GM23338 (cell line): ENCODE measurements at regions not wholly inside any gene's neighbourhood (a gene's known extent, or its start where the extent isn't known, plus 50 kb on each side); places are given as distances from the start of the nearest gene placed in this dataset.

ENCODE experiments used
- ATAC-seq: fragments of 200-7000 bp; cut with Tn5 transposase; 3 replicates; pipeline ENCODE4 v1.9.1; 2020
- DNase-seq: peaks from one replicate; pipeline ENCODE4 v3.0.0-alpha.2; 2015; ENCODE audit warnings: low spot score
- H2AFZ ChIP-seq: fragments of 200-600 bp; sonication (generic); 2 replicates; pipeline ENCODE4 v1.8.0; 2016; ENCODE audit warnings: antibody characterized with exemption, mild to moderate bottlenecking, moderate library complexity
- H3F3A ChIP-seq: fragments of 200-600 bp; sonication (generic); replicated peaks from 2 replicates; pipeline ENCODE4 v1.8.0; 2017; ENCODE audit warnings: antibody characterized with exemption, mixed run types, low read depth
- H3K27ac ChIP-seq: fragments of 200-600 bp; sonication (generic); 2 replicates; pipeline ENCODE4 v1.6.1; 2016; ENCODE audit warnings: low read depth
- H3K27me3 ChIP-seq: fragments of 200-600 bp; sonication (generic); 2 replicates; pipeline ENCODE4 v1.8.0; 2016; ENCODE audit warnings: mild to moderate bottlenecking, mixed run types, moderate library complexity; ENCODE audit not compliant: insufficient read depth
- H3K36me3 ChIP-seq: fragments of 200-600 bp; sonication (generic); 2 replicates; pipeline ENCODE4 v1.8.0; 2016; ENCODE audit warnings: mild to moderate bottlenecking; ENCODE audit not compliant: insufficient read depth
- H3K4me1 ChIP-seq: fragments of 200-600 bp; sonication (generic); 2 replicates; pipeline ENCODE4 v1.8.0; 2016; ENCODE audit warnings: mild to moderate bottlenecking, moderate library complexity; ENCODE audit not compliant: insufficient read depth
- H3K4me2 ChIP-seq: fragments of 200-600 bp; sonication (generic); 2 replicates; pipeline ENCODE4 v1.7.1; 2017; ENCODE audit warnings: mixed run types
- H3K4me3 ChIP-seq: fragments of 200-600 bp; sonication (generic); 2 replicates; pipeline ENCODE4 v1.6.1; 2016; ENCODE audit warnings: mixed run types
- H3K79me2 ChIP-seq: fragments of 200-600 bp; sonication (generic); replicated peaks from 2 replicates; pipeline ENCODE4 v1.8.0; 2017; ENCODE audit warnings: mild to moderate bottlenecking; ENCODE audit not compliant: insufficient read depth
- H3K9me2 ChIP-seq: fragments of 200-600 bp; sonication (generic); 2 replicates; pipeline ENCODE4 v1.8.0; 2017; ENCODE audit not compliant: insufficient read depth
- H4K20me1 ChIP-seq: fragments of 200-600 bp; sonication (generic); replicated peaks from 2 replicates; pipeline ENCODE4 v1.8.0; 2017; ENCODE audit warnings: mild to moderate bottlenecking; ENCODE audit not compliant: insufficient read depth
- H3K27ac Mint-ChIP-seq: 2 replicates; pipeline ENCODE4 v1.8.0; 2020; ENCODE audit warnings: inconsistent platforms, mild to moderate bottlenecking, moderate library complexity, mixed read lengths
- H3K27me3 Mint-ChIP-seq: 3 replicates; pipeline ENCODE4 v1.8.0; 2022; ENCODE audit warnings: low read depth, mild to moderate bottlenecking, moderate library complexity, mixed read lengths, inconsistent platforms; ENCODE audit not compliant: insufficient read depth, poor library complexity
- H3K36me3 Mint-ChIP-seq: 3 replicates; pipeline ENCODE4 v1.8.0; 2021; ENCODE audit warnings: low read depth, mild to moderate bottlenecking, inconsistent platforms, moderate library complexity, mixed read lengths
- H3K4me1 Mint-ChIP-seq: 3 replicates; pipeline ENCODE4 v1.8.0; 2020; ENCODE audit warnings: mild to moderate bottlenecking, inconsistent platforms, mixed read lengths
- H3K4me3 Mint-ChIP-seq: 3 replicates; pipeline ENCODE4 v1.8.0; 2021; ENCODE audit warnings: moderate library complexity, mild to moderate bottlenecking, inconsistent platforms, mixed read lengths
- H3K9me3 Mint-ChIP-seq: 3 replicates; pipeline ENCODE4 v1.8.0; 2020; ENCODE audit warnings: moderate library complexity, mild to moderate bottlenecking, inconsistent platforms, mixed read lengths
- CREB1 ChIP-seq: fragments of 250-450 bp; sonication (Bioruptor Pico); IDR thresholded peaks from 2 replicates; pipeline ENCODE4 v1.5.0; 2020; ENCODE audit warnings: low read depth, mild to moderate bottlenecking, moderate library complexity
- CTCF ChIP-seq, 2 experiments: fragments of 200-600 bp in 1 of 2; sonication (generic) in 1 of 2; conservative IDR thresholded peaks; 2 replicates each; pipeline versions ENCODE4 v1.5.1 to v1.6.1; 2016 to 2017; ENCODE audit warnings: antibody characterized with exemption in 2 of 2, low read depth in 2 of 2, mild to moderate bottlenecking in 2 of 2, moderate library complexity in 1 of 2
- EZH2 ChIP-seq: fragments of 200-600 bp; sonication (generic); IDR thresholded peaks from one replicate; pipeline ENCODE4 v1.8.0; 2017; ENCODE audit warnings: antibody characterized with exemption, mild to moderate bottlenecking, low read depth; ENCODE audit not compliant: unreplicated experiment
- EZH2phosphoT487 ChIP-seq: fragments of 200-600 bp; sonication (generic); IDR thresholded peaks from one replicate; pipeline ENCODE4 v1.8.1; 2018; ENCODE audit warnings: antibody characterized with exemption; ENCODE audit not compliant: unreplicated experiment
- JUNB ChIP-seq: IDR thresholded peaks from one replicate; pipeline ENCODE4 v1.6.1; 2016; ENCODE audit warnings: antibody characterized with exemption; ENCODE audit not compliant: unreplicated experiment
- NANOG ChIP-seq: IDR thresholded peaks from 2 replicates; pipeline ENCODE4 v1.6.1; 2016; ENCODE audit warnings: antibody characterized with exemption, borderline replicate concordance
- REST ChIP-seq: IDR thresholded peaks from one replicate; pipeline ENCODE4 v1.6.1; 2018; ENCODE audit warnings: antibody characterized with exemption; ENCODE audit not compliant: unreplicated experiment
- STAT1 ChIP-seq: IDR thresholded peaks from one replicate; pipeline ENCODE4 v1.6.1; 2016; ENCODE audit warnings: antibody characterized with exemption; ENCODE audit not compliant: unreplicated experiment
- ZNF114 ChIP-seq: fragments of 250-450 bp; sonication (Bioruptor Pico); IDR thresholded peaks from 2 replicates; pipeline ENCODE4 v1.5.0; 2020; ENCODE audit warnings: mild to moderate bottlenecking, moderate library complexity
- ZNF331 ChIP-seq: fragments of 250-450 bp; sonication (Bioruptor Pico); IDR thresholded peaks from 2 replicates; pipeline ENCODE4 v1.5.0; 2020; ENCODE audit warnings: low read depth, mild to moderate bottlenecking, moderate library complexity
- TF ChIP-seq, protein P1 (sequence below): IDR thresholded peaks from 2 replicates; pipeline ENCODE4 v1.6.1; 2016; ENCODE audit warnings: antibody characterized with exemption
- TF ChIP-seq, protein P2 (sequence below): fragments of 250-450 bp; sonication (Bioruptor Pico); IDR thresholded peaks from 2 replicates; pipeline ENCODE4 v1.5.0; 2020; ENCODE audit warnings: mild to moderate bottlenecking, moderate library complexity

DNA sequence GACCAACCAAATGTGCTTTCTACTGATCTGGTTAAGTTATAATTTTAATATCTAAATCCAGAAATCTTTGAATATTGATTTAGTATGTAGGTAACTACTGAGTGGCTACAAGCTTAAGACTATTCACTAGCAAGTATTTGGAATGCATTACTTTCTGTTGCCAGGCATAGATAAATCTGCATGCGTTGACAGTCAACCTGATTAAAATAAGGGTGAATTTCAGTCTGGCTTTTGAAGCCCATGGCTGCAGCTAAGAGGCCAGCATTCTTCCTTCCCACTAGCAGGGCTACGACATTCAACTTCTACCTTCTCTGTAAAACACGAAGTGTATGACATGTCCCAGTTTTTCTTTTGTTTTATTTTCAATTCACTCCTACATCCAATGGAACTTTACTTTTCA, 340.6 kb downstream of the EPHA4 start (continued):
- TF ChIP-seq, protein P1, sequence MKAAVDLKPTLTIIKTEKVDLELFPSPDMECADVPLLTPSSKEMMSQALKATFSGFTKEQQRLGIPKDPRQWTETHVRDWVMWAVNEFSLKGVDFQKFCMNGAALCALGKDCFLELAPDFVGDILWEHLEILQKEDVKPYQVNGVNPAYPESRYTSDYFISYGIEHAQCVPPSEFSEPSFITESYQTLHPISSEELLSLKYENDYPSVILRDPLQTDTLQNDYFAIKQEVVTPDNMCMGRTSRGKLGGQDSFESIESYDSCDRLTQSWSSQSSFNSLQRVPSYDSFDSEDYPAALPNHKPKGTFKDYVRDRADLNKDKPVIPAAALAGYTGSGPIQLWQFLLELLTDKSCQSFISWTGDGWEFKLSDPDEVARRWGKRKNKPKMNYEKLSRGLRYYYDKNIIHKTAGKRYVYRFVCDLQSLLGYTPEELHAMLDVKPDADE: no peak

GRCh38 chr2:221235941-221236340, 336.2 kb downstream of the EPHA4 start:
- no peak for ATAC-seq
- no peak overlapping the region for H3K4me3 Mint-ChIP-seq
- TF ChIP-seq ZNF114 (CRISPR knock-in tag) (no peak), EZH2phosphoT487 (no peak), STAT1 (no peak), REST (no peak), CREB1 (CRISPR knock-in tag) (no peak), ZNF331 (no peak), JUNB (no peak), CTCF (conservative IDR thresholded peaks at IDR 0.05; ENCODE audit: low read depth in 2 of 2) (no peak), EZH2 (no peak), NANOG (no peak)
- TF ChIP-seq, protein P1: no peak
- TF ChIP-seq, protein P2, sequence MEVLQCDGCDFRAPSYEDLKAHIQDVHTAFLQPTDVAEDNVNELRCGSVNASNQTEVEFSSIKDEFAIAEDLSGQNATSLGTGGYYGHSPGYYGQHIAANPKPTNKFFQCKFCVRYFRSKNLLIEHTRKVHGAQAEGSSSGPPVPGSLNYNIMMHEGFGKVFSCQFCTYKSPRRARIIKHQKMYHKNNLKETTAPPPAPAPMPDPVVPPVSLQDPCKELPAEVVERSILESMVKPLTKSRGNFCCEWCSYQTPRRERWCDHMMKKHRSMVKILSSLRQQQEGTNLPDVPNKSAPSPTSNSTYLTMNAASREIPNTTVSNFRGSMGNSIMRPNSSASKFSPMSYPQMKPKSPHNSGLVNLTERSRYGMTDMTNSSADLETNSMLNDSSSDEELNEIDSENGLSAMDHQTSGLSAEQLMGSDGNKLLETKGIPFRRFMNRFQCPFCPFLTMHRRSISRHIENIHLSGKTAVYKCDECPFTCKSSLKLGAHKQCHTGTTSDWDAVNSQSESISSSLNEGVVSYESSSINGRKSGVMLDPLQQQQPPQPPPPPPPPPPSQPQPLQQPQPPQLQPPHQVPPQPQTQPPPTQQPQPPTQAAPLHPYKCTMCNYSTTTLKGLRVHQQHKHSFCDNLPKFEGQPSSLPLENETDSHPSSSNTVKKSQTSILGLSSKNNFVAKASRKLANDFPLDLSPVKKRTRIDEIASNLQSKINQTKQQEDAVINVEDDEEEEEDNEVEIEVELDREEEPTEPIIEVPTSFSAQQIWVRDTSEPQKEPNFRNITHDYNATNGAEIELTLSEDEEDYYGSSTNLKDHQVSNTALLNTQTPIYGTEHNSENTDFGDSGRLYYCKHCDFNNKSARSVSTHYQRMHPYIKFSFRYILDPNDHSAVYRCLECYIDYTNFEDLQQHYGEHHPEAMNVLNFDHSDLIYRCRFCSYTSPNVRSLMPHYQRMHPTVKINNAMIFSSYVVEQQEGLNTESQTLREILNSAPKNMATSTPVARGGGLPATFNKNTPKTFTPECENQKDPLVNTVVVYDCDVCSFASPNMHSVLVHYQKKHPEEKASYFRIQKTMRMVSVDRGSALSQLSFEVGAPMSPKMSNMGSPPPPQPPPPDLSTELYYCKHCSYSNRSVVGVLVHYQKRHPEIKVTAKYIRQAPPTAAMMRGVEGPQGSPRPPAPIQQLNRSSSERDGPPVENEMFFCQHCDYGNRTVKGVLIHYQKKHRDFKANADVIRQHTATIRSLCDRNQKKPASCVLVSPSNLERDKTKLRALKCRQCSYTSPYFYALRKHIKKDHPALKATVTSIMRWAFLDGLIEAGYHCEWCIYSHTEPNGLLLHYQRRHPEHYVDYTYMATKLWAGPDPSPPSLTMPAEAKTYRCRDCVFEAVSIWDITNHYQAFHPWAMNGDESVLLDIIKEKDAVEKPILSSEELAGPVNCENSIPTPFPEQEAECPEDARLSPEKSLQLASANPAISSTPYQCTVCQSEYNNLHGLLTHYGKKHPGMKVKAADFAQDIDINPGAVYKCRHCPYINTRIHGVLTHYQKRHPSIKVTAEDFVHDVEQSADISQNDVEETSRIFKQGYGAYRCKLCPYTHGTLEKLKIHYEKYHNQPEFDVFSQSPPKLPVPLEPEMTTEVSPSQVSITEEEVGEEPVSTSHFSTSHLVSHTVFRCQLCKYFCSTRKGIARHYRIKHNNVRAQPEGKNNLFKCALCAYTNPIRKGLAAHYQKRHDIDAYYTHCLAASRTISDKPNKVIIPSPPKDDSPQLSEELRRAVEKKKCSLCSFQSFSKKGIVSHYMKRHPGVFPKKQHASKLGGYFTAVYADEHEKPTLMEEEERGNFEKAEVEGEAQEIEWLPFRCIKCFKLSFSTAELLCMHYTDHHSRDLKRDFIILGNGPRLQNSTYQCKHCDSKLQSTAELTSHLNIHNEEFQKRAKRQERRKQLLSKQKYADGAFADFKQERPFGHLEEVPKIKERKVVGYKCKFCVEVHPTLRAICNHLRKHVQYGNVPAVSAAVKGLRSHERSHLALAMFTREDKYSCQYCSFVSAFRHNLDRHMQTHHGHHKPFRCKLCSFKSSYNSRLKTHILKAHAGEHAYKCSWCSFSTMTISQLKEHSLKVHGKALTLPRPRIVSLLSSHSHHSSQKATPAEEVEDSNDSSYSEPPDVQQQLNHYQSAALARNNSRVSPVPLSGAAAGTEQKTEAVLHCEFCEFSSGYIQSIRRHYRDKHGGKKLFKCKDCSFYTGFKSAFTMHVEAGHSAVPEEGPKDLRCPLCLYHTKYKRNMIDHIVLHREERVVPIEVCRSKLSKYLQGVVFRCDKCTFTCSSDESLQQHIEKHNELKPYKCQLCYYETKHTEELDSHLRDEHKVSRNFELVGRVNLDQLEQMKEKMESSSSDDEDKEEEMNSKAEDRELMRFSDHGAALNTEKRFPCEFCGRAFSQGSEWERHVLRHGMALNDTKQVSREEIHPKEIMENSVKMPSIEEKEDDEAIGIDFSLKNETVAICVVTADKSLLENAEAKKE (CRISPR knock-in tag): no peak

More at GRCh38 chr2:221235941-221236340, 336.2 kb downstream of the EPHA4 start:
- Mint-ChIP-seq H3K27me3 (peaks cover 1% of the 10 kb centered on the region), H3K36me3 (no peaks in the 10 kb centered on the region), H3K4me1 (no peaks in the 10 kb centered on the region; the same call in 2 of the 3 replicates), H3K9me3 (no peaks in the 10 kb centered on the region), H3K27ac (no peak overlapping the region)
- Histone ChIP-seq H3K4me3 (no peak overlapping the region), H3F3A (no peaks in the 10 kb centered on the region), H3K27ac (no peak overlapping the region), H3K4me1 (no peaks in the 10 kb centered on the region), H2AFZ (no peak overlapping the region), H4K20me1 (no peaks in the 10 kb centered on the region), H3K79me2 (no peaks in the 10 kb centered on the region), H3K36me3 (no peaks in the 10 kb centered on the region), H3K4me2 (no peak overlapping the region), H3K27me3 (no peaks in the 10 kb centered on the region), H3K9me2 (no peaks in the 10 kb centered on the region)
- no peak for DNase-seq
